Nephron (organoid): ENCODE measurements at regions not wholly inside any gene's neighbourhood (a gene's known extent, or its start where the extent isn't known, plus 50 kb on each side); places are given as distances from the start of the nearest gene placed in this dataset.

ENCODE experiments used
- H3K27ac Mint-ChIP-seq, 3 experiments: 2 replicates each; pipeline ENCODE4 v1.8.0; 2020; ENCODE audit warnings: mixed read lengths in 3 of 3, mild to moderate bottlenecking in 2 of 3, moderate library complexity in 1 of 3
- H3K27me3 Mint-ChIP-seq: 2 replicates; pipeline ENCODE4 v1.8.0; 2021; ENCODE audit warnings: low read depth, mild to moderate bottlenecking, moderate library complexity, mixed read lengths
- H3K36me3 Mint-ChIP-seq: 2 replicates; pipeline ENCODE4 v1.8.0; 2020; ENCODE audit warnings: low read depth, mixed read lengths
- H3K4me1 Mint-ChIP-seq: 2 replicates; pipeline ENCODE4 v1.8.0; 2020; ENCODE audit warnings: mixed read lengths
- H3K4me3 Mint-ChIP-seq, 3 experiments: 2 replicates each; pipeline ENCODE4 v1.8.0; 2020; ENCODE audit warnings: mild to moderate bottlenecking in 3 of 3, mixed read lengths in 3 of 3, moderate library complexity in 2 of 3
- H3K9me3 Mint-ChIP-seq: 2 replicates; pipeline ENCODE4 v1.8.0; 2020; ENCODE audit warnings: mixed read lengths
- TF ChIP-seq, protein P1 (sequence below), 3 experiments: fragments of 200-600 bp; sonication (generic); IDR thresholded peaks; one replicate each; pipeline ENCODE4 v1.5.0; 2021; ENCODE audit warnings: antibody characterized with exemption in 3 of 3; ENCODE audit not compliant: unreplicated experiment in 3 of 3

DNA sequence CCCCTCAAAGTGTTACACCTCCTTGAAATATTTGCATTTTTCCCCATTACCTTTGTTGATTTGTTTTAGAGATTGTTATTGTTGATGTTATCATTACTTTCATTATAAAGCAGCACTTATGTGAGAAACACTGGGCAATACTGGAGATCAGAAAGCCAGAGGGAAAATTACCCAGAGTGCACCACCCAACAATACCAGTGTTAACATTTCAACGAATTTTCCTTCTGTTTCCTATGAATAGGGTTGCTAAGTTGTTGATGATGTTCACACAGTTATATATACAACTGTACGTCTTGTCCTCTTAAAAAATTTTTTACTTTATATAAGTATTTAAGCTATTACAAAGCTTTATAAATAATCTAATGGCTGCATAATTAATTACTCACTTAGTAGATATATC lies 173.6 kb upstream of the UMPS start:
- Mint-ChIP-seq H3K4me3 (no peak overlapping the region), H3K27ac (no peak overlapping the region)

DNA sequence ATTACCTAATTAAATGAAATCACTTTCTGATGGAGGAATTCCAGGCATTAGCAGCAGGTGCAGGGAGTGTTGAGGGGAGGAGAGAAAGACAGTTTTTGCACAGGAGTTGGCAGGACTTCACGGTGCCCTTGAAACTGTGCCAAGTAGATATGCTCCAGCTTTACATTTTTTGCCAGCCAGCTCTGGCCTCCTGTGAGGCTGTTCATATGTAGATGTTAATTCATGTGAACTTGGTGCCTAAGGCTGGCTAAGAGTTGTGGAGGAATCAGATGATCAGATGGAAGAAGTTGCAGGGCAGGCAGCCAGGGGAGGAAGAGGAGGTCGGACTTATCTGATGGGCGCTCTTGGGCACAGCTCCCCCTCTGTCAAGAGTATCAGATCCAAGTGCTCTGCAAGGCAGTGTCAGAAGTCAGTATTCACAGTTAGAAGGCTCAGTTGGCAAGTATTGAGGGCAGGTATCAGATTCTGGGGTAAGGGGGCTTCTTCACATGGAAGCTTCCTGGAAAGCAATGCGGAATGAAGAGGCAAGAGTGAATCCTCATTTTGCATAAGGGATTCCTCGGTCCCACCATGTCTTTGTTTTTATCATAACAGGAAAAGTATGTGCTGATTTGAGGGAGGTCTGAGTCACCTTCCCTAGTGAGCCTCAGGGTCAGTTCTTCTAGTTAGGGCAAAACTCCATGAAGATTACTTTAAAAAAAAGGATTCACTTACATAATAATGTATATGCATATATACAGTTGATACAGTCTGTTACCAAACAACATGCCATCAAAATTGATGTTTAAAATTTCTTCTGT lies 172.6 kb upstream of the UMPS start:
- Mint-ChIP-seq H3K4me3 (peak overlapping the region in 1 of 3 experiments; percentile 1), H3K27me3 (no peaks in the 10 kb centered on the region), H3K36me3 (no peaks in the 10 kb centered on the region), H3K9me3 (no peaks in the 10 kb centered on the region), H3K4me1 (peaks cover 45% of the 10 kb centered on the region), H3K27ac (peak overlapping the region; percentile 30 to 79 (median 43))
- TF ChIP-seq, protein P1, sequence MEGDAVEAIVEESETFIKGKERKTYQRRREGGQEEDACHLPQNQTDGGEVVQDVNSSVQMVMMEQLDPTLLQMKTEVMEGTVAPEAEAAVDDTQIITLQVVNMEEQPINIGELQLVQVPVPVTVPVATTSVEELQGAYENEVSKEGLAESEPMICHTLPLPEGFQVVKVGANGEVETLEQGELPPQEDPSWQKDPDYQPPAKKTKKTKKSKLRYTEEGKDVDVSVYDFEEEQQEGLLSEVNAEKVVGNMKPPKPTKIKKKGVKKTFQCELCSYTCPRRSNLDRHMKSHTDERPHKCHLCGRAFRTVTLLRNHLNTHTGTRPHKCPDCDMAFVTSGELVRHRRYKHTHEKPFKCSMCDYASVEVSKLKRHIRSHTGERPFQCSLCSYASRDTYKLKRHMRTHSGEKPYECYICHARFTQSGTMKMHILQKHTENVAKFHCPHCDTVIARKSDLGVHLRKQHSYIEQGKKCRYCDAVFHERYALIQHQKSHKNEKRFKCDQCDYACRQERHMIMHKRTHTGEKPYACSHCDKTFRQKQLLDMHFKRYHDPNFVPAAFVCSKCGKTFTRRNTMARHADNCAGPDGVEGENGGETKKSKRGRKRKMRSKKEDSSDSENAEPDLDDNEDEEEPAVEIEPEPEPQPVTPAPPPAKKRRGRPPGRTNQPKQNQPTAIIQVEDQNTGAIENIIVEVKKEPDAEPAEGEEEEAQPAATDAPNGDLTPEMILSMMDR (IDR thresholded peaks at IDR 0.05; ENCODE audit: unreplicated experiment in 3 of 3): no peak

More for the DNA sequence above, 173.6 kb upstream of the UMPS start:
- no peaks in the 10 kb centered on the region for H3K9me3 Mint-ChIP-seq
- TF ChIP-seq, protein P1 (IDR thresholded peaks at IDR 0.05; ENCODE audit: unreplicated experiment in 3 of 3): no peak
- H3K4me1 Mint-ChIP-seq: peaks cover 44% of the 10 kb centered on the region
- H3K27me3 Mint-ChIP-seq: no peaks in the 10 kb centered on the region
- no peaks in the 10 kb centered on the region for H3K36me3 Mint-ChIP-seq

DNA sequence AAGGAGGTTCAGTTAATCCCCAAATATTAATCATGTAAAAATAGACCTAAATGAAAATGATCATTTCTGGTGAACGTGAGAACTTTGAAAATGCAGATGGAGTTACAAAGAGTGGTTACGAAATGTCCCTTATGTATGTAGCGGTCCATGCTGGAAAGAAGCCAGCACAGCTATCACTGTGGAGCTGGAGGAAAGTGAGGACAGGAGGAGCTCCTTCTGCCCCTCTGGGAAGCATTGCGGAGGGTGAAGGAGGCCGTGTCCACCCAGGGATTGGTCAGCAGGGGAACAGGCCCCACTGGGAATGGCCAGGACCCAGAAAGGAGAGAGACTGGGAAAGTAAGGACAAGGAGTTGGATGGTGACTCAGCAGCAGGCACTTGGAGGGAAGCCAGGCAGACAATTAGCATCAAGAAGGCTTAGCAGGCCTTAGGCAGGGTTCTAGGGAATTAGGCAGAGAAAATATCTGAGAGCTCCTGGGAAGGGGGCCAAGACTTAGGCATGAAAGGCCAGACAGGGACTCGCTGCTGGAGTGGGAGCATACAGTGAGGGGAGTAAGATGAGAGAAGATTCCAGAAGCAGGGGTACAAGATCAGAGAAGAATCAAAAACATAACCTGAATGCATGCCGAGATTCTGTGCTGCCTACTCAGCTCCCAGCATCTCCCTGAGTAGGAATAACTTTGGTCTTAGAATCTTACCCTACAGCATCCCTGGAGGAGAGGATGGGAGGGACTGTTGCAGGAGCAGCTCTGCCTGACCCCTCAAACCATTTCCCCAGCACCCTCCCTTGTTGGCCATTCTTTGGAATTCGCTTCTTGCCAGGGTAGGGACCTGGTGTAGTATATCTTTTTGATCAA lies 171.0 kb upstream of the UMPS start:
- Mint-ChIP-seq H3K36me3 (no peaks in the 10 kb centered on the region), H3K4me1 (peaks cover 45% of the 10 kb centered on the region), H3K4me3 (peak overlapping the region in 1 of 3 experiments; percentile 0), H3K27me3 (no peaks in the 10 kb centered on the region), H3K27ac (peak overlapping the region; percentile 62 to 83 (median 83)), H3K9me3 (no peaks in the 10 kb centered on the region)
- TF ChIP-seq, protein P1 (IDR thresholded peaks at IDR 0.05; ENCODE audit: unreplicated experiment in 3 of 3): no peak

DNA sequence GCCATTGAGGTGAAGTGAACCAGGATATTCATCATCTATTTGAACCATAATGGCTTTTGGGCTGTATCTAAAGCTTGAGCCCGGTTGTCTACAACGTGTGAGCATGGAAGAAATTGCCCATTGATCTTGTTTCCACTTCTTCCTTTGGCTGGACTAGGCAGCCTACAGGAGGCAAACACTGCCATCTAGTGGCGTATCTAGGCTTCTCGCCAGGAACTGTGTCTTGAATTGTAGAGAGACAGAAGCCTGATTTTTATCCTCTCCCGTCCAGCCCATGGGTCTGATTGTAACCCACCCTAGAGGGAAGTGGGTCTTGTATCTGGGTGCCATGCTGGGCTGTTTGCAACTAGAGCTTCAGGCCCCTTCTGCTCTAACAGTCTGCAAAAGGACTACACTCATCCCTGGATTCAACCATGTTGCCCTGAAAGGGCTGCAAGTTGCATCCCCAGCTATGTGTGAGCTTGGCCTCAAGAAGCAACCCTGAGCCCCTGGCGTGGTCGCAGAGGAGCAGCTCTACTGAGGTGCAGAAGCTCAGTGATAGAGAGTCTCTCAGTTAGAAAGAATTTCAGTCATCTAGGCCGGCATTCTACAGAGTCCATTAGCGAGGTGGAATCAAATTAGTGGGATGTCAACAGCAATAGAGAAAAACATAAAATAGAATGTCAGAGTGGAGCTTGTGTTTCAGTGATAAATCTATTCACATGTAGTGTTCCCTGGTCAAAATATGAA lies 170.2 kb upstream of the UMPS start:
- TF ChIP-seq, protein P1 (IDR thresholded peaks at IDR 0.05; ENCODE audit: unreplicated experiment in 3 of 3): peak; percentile 76 to 91 (median 89)
- Mint-ChIP-seq H3K4me3 (no peak overlapping the region), H3K9me3 (no peaks in the 10 kb centered on the region), H3K4me1 (peaks cover 49% of the 10 kb centered on the region), H3K36me3 (no peaks in the 10 kb centered on the region), H3K27me3 (no peaks in the 10 kb centered on the region), H3K27ac (peak overlapping the region; percentile 62 to 83 (median 83))

DNA sequence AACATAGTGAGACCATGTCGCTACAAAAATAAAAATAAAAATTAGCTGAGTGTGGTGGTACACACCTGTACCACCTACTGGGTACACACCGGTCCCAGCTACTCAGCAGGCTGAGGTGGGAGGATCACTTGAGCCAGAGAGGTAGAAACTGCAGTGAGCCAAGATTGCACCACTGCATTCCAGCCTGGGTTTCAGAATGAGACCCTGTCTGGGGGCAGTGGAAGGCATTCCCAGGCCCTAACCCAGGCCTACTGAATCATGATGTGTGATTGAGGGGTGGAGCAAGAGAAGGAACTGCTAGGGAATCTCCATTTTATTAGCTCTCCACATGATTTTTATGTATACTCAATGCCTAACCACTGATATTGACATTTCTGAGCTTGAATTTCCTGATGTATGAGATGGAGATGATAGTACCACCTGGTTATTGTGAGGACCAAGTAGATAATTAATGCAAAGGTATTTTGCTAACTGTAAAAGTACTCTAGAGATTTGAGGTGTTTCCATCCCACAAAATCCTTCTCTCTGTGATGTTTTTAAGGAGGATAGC lies 169.5 kb upstream of the UMPS start:
- H3K9me3 Mint-ChIP-seq: no peaks in the 10 kb centered on the region

More for the DNA sequence above, 169.5 kb upstream of the UMPS start:
- H3K27ac Mint-ChIP-seq: peak overlapping the region; percentile 62 to 83 (median 83)
- no peaks in the 10 kb centered on the region for H3K36me3 Mint-ChIP-seq
- peaks cover 51% of the 10 kb centered on the region for H3K4me1 Mint-ChIP-seq
- H3K4me3 Mint-ChIP-seq: no peak overlapping the region
- TF ChIP-seq, protein P1 (IDR thresholded peaks at IDR 0.05; ENCODE audit: unreplicated experiment in 3 of 3): no peak
- no peaks in the 10 kb centered on the region for H3K27me3 Mint-ChIP-seq
